Stimulated activated CD4-positive, alpha-beta T cell treated with anti-CD3 and anti-CD28 coated beads, Interleukin-1b, Interleukin-23, amount 100 ng/mL, for 1 hour (primary cell): ENCODE measurements at regions not wholly inside any gene's neighbourhood (a gene's known extent, or its start where the extent isn't known, plus 50 kb on each side); places are given as distances from the start of the nearest gene placed in this dataset.
"Not testable (repeated sequence)": the region's sequence is repeated elsewhere in the genome, so short reads cannot be mapped to it uniquely, and the experiment has no call there.

Experiments used
- DNase-seq, 2 donors: peaks; one replicate each; pipeline ENCODE4 v3.0.0-alpha.2; 2020; ENCODE audit warnings: low read depth in 2 of 2

- no peak for DNase-seq
Measured at GRCh38 chr6:27806981-27807440, 105.2 kb downstream of the OR2B2 start.

GRCh38 chr6:27805347-27805746 lies 106.8 kb downstream of the OR2B2 start:
- no peak for DNase-seq

DNA sequence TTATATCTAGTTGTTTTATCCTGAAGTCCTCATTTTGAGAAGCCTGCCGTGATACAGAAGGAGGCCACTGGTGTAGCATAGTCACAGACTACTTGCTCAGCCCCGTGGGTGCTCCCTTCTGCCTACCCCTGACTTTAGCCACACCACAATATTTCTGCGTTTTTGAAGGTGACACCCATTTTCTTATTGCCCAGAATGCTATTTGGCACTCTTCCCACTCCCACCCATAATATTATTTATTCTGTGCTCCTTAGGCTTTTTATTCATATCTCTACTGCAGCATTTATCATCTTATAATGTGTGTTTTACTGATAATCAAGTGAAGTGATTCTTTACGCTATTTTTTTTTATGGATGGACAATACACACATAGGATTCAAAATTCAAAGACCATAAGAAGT lies 107.3 kb downstream of the OR2B2 start:
- DNase-seq = no peak

- no peak for DNase-seq
Measured at GRCh38 chr6:27800731-27801373, 111.3 kb downstream of the OR2B2 start.

GRCh38 chr6:27797960-27798359 lies 114.2 kb downstream of the OR2B2 start:
- DNase-seq = no peak

DNA sequence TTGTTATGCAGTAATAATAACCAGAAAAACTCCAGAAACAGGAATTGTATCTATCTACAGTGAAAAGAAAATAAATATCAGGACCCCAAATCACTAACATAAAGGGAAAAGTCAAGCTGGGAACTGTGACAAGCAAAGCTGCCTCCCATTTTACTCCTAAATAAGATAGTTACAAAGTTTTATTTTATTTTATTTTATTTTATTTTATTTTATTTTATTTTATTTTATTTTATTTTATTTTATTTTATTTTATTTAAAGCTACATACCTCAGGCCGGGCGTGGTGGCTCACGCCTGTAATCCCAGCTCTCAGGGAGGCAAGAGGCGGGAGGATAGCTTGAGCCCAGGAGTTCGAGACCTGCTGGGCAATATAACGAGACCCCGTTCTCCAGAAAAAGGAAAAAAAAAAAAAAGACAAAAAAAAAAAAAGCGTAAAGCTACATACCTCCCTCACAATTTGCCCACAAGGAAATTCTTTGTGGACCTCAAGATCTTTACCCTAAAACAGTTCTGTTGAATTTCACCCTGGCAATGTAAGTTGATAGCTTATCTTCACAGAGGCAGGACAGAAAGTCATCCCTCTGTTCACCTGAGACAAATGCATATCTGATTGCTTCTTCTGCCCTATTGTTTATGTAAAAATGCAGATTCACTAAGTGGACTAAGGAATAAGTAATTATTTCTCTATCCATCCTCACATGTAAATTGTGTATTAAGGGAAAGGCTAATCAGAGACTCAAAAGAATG lies 115.3 kb downstream of the OR2B2 start:
- DNase-seq = not testable (repeated sequence)

GRCh38 chr6:27795697-27796494 lies 116.3 kb downstream of the OR2B2 start:
- peak in 1 of 2 donors; percentile 15 for DNase-seq

DNA sequence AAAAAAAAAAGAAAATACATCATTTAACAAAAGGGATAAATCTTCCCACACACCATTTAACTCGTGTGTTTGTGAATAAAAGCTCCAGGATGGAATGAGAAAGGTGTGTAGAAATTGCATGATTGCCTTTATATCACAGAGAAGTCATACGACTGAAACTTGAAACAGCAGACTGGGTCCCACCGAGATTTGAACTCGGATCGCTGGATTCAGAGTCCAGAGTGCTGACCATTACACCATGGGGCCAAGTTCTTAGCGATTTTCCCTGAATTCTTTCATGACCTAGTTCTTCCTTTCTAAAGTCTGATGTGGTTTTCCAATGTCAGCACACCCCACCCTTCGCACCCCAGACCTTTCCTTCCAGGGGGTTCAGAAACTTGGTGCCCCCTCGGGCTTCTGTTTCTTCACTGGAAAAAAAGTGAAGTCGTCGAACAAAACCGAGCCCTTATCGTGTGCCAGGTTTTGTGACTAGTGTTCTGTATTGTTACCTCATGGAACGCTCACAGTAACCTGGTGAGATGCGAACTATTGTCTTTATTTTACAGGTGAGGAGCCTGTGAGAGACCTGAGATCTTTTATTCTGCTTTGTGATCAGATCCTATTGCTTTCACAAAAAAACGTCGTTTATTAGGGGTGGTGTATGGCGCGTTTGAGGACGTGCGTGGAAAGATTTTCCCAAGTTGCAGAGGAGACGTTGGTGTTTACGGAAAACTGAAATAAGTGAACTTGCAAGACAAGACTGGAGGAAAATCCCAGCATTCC lies 120.8 kb downstream of the OR2B2 start:
- no peak for DNase-seq

DNA sequence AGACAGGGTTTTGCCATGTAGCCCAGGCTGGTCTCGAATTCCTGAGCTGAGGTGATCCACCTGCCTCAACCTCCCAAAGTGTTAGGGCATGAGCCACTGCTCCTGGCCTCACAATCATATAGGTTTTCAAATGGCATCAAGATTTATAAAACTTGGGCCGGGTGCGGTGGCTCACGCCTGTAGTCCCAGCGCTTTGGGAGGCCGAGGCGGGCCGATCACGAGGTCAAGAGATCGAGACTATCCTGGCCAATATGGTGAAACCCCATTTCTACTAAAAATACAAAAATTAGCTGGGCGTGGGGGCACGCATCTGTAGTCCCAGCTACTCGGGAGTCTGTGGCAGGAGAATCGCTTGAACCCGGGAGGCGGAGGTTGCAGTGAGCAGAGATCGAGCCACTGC lies 123.8 kb downstream of the OR2B2 start:
- not testable (repeated sequence) for DNase-seq

GRCh38 chr6:27786048-27786447 lies 126.1 kb downstream of the OR2B2 start:
- DNase-seq = no peak

DNA sequence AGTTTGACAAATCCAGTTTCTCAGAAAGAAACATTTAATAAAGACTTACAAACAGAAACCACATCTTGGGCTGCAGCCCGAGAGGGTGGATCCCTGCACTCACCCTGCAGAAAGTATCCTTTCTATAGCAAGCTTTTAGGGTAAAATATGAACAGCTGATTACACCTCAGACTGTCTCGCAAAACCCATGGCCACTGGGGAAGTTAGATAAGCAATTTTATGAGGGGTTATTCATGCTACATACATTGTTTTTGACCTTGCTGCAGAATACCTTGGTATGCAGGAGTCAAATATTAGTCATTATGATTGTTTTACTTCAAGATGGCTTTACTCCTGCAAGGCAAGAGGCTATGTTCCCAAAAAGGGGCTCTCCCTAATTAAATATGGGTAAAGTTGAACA lies 126.9 kb downstream of the OR2B2 start:
- DNase-seq = no peak

DNA sequence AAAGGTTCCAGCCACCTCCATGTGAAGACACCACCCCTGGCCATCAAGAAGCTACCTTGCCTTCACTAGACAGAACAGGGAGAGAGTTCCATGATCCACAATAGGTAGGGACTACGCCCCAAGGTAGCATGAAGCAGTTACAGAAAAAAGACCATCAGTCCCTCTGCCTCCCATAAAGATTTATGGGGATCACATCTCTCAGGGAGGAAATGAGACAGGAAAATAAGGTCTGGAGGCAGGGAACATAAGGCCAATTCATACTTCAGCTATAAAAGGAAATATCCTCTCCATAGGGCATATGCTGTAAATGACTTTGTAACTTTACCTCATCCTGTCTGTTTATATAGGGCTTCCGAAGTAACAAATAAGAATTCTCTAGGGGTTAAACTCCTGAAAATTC lies 129.4 kb downstream of the OR2B2 start:
- DNase-seq = no peak

- DNase-seq = no peak
Measured at GRCh38 chr6:27778625-27779417, 133.4 kb downstream of the OR2B2 start.

DNA sequence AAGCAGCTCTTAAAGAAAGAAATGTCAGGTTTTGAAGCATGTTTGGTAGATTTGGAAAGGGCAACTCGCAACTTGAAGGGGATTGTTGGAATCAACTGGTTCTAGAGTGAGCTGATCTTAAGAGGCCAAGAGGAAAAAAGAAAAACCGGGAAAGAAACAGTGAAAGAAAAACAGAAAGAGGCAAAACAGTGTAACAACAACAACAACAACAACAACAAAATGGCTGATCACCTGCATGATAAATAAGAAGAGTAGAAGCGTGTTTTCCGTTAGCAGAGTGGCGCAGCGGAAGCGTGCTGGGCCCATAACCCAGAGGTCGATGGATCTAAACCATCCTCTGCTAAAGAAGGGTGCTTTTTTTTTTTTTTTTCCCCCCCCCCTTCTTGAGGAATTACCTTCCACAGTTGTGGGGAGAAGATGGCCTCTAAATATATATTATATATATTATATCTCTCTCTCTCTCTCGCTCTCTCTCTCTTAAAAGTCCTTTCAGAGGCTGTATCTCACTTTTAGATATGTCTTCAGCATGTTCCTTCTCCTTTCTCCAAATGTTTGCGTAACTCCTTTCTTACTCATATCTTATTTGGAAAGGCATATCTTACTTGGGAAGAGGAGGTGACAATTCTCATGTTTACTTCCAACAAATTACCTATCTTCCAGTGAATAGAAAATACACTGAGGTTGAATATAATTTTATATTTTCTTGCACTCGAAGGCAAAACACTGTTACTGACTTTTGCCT lies 134.4 kb downstream of the OR2B2 start:
- DNase-seq = no peak

DNA sequence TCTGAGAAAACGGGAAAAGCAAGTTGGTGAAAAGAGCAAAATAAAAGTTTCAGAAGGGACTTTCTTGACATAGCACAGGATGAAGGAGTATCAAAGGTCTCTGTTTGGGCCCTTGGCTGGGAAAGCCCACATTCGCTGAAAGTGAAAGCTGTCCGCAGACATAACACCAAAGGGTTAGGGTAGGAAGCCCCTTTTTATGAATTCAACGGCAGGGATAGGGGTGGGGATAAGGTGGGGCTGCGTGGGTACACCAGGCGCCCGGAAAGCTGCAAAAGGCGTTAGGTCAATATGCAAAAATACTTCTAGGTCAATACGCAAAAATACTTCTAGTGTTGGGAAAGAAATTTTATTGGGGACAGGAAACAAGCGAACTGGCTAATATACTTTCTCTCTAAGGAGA lies 135.1 kb downstream of the OR2B2 start:
- DNase-seq = no peak

GRCh38 chr6:27776504-27776903 lies 135.7 kb downstream of the OR2B2 start:
- no peak for DNase-seq

DNA sequence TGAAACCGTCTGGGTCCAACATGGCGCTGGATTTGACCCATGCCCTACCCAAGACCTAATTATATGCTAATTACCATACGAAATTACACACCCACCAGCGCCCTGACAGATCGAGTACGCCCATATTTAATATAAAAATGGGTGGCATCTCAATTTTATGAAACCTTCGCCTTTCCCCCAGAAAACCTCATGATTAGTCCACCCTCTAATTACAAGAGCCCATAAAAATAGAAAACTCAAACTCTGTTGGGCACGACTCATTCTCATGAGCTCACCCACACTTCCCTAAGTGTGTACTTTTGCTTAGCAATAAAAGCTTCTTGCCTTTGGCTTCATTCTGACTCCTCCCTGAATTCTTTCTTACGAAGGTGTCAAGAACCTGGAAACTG lies 136.4 kb downstream of the OR2B2 start:
- no peak for DNase-seq

DNA sequence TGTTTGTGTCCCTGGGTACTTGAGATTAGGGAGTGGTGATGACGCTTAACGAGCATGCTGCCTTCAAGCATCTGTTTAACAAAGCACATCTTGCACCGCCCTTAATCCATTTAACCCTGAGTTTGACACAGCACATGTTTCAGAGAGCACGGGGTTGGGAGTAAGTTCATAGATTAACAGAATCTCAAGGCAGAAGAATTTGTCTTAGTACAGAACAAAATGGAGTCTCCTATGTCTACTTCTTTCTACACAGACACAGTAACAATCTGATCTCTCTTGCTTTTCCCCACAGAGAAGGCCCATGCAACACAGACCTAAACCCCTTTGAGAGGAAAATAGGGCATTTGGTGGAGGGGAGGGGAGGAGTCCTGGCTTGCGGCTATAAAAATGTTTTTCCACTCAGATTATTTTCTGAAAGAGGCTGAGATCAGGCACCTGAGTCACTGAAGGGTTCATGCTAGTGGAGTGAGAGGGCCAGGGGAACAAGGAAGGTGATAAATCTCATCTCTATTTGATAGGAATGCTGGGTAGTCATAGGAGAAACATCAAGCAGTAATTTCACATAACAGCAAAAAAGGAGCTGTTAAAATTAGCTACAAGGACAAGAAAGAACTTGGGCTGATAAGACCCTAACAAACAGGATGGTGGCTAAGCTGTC lies 136.9 kb downstream of the OR2B2 start:
- not testable (repeated sequence) for DNase-seq

- DNase-seq = not testable (repeated sequence)
Measured at GRCh38 chr6:27774264-27774600, 138.0 kb downstream of the OR2B2 start.
